ENCODE measurements at regions not wholly inside any gene's neighbourhood (a gene's known extent, or its start where the extent isn't known, plus 50 kb on each side); places are given as distances from the start of the nearest gene placed in this dataset.

DNA sequence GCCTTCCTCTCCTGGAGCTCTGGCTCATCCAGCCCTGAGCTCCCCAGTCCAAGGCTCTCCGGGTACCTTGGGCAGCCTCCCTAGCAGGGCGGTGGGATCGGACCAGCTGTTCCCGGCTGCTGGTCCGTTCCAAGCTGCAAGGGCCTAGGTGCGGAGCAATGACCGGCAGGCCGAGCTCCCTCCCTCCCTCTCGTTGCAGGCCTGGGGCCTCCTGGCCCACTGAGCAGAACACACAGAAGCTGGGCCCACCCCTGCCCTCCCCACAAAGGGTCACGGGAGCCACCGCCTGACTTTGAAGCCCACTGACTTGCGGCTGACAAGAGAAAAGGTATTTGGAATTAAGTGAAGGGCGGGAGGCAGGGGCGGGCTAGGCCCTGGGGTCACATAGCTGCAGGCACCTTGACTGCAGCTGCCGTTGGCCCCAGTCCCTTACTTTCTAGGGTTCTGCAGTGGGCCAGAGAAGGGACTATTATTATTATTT, 104.7 kb upstream of the IER5L start:
- 72% methylated on average over 13 of the region's 15 CpGs for WGBS
- H3K4ac ChIP-seq (ENCODE audit: low read depth in 1 of 2, low read length in 2 of 2), result peak overlapping the region in 1 of 2 experiments; percentile 46
- no peak overlapping the region for H3K23ac ChIP-seq (ENCODE audit: low read length in 2 of 2)
- H2BK12ac ChIP-seq (ENCODE audit: low read length in 2 of 2), result peak overlapping the region in 1 of 2 experiments; percentile 11
- H3K36me3 ChIP-seq (ENCODE audit: control insufficient read depth in 1 of 2, insufficient read depth in 2 of 2, low read depth in 1 of 2, low read length in 2 of 2), result no peaks in the 10 kb centered on the region
- H3K27ac ChIP-seq (ENCODE audit: low read length, poor library complexity, severe bottlenecking), result no peak overlapping the region
- no peak for DNase-seq
- no peak overlapping the region for H2BK5ac ChIP-seq (ENCODE audit: low read depth, low read length, poor library complexity, severe bottlenecking)
- H3K9ac ChIP-seq (ENCODE audit: low read length), result no peak overlapping the region
- no peaks in the 10 kb centered on the region for H3K9me3 ChIP-seq (ENCODE audit: control insufficient read depth, low read length)
- H2BK120ac ChIP-seq (ENCODE audit: low read depth, low read length), result no peak overlapping the region
- H3K79me1 ChIP-seq (replicated peaks; ENCODE audit: low read length, poor library complexity, severe bottlenecking), result no peaks in the 10 kb centered on the region
- H2BK15ac ChIP-seq (ENCODE audit: low read depth, poor library complexity, severe bottlenecking), result no peak overlapping the region
- no peak overlapping the region for H3K14ac ChIP-seq (ENCODE audit: low read length in 2 of 2)
- H3K4me2 ChIP-seq (ENCODE audit: low read length, poor library complexity, severe bottlenecking), result no peak overlapping the region
- H4K91ac ChIP-seq (ENCODE audit: low read length), result no peak overlapping the region
- H3K27me3 ChIP-seq (ENCODE audit: control insufficient read depth in 1 of 2, insufficient read depth in 1 of 2, low read length in 2 of 2), result no peaks in the 10 kb centered on the region
- H2AFZ ChIP-seq (ENCODE audit: low read depth, low read length), result no peak overlapping the region
- no peak overlapping the region for H4K8ac ChIP-seq (ENCODE audit: low read length)
- H3K18ac ChIP-seq (ENCODE audit: low read depth in 1 of 2, low read length in 2 of 2), result peak overlapping the region in 1 of 2 experiments; percentile 34
- no peak overlapping the region for H2AK5ac ChIP-seq (ENCODE audit: low read length, severe bottlenecking)
- peak overlapping the region in 1 of 2 experiments; percentile 15 for H3K4me3 ChIP-seq (ENCODE audit: insufficient read depth in 1 of 2, low read depth in 1 of 2, low read length in 2 of 2)
- peaks cover 25% of the 10 kb centered on the region for H3K4me1 ChIP-seq (ENCODE audit: control insufficient read depth, insufficient read depth, low read depth, low read length)

DNA sequence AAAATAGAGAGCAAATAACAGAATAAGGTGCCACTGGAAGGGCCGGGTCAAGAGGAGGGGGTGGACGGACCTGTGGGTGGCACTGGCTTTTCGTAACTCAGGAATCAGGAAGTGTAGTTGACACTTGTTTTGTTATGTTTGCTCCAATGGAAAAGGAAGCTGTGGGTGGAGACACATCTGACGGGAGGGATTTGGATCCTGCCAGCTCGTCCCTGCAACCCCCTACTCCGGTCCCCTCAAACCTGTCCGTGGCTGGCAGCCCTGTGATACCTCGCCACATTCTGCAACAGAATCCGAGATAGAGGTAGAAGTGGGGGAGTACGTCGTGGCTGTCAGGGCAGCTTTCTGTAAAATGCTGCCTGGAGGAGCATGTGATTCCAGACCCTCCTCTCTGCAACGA, 104.2 kb upstream of the IER5L start:
- Histone ChIP-seq H3K9me3 (ENCODE audit: control insufficient read depth, low read length) (no peaks in the 10 kb centered on the region), H3K4me1 (ENCODE audit: control insufficient read depth, insufficient read depth, low read depth, low read length) (peaks cover 25% of the 10 kb centered on the region), H3K9ac (ENCODE audit: low read length) (no peak overlapping the region), H2BK12ac (ENCODE audit: low read length in 2 of 2) (no peak overlapping the region), H3K27ac (ENCODE audit: low read length, poor library complexity, severe bottlenecking) (no peak overlapping the region), H4K91ac (ENCODE audit: low read length) (no peak overlapping the region), H2BK120ac (ENCODE audit: low read depth, low read length) (no peak overlapping the region), H2BK5ac (ENCODE audit: low read depth, low read length, poor library complexity, severe bottlenecking) (no peak overlapping the region), H3K36me3 (ENCODE audit: control insufficient read depth in 1 of 2, insufficient read depth in 2 of 2, low read depth in 1 of 2, low read length in 2 of 2) (no peaks in the 10 kb centered on the region), H3K79me1 (replicated peaks; ENCODE audit: low read length, poor library complexity, severe bottlenecking) (no peaks in the 10 kb centered on the region), H3K4ac (ENCODE audit: low read depth in 1 of 2, low read length in 2 of 2) (no peak overlapping the region), H2BK15ac (ENCODE audit: low read depth, poor library complexity, severe bottlenecking) (no peak overlapping the region), H2AFZ (ENCODE audit: low read depth, low read length) (no peak overlapping the region), H4K8ac (ENCODE audit: low read length) (no peak overlapping the region), H3K23ac (ENCODE audit: low read length in 2 of 2) (no peak overlapping the region), H3K4me2 (ENCODE audit: low read length, poor library complexity, severe bottlenecking) (no peak overlapping the region), H3K18ac (ENCODE audit: low read depth in 1 of 2, low read length in 2 of 2) (no peak overlapping the region), H2AK5ac (ENCODE audit: low read length, severe bottlenecking) (no peak overlapping the region), H3K14ac (ENCODE audit: low read length in 2 of 2) (no peak overlapping the region), H3K27me3 (ENCODE audit: control insufficient read depth in 1 of 2, insufficient read depth in 1 of 2, low read length in 2 of 2) (no peaks in the 10 kb centered on the region), H3K4me3 (ENCODE audit: insufficient read depth in 1 of 2, low read depth in 1 of 2, low read length in 2 of 2) (peak overlapping the region in 1 of 2 experiments; percentile 15)
- no peak for DNase-seq
- WGBS, result 73% methylated on average over 12 of the region's 12 CpGs

DNA sequence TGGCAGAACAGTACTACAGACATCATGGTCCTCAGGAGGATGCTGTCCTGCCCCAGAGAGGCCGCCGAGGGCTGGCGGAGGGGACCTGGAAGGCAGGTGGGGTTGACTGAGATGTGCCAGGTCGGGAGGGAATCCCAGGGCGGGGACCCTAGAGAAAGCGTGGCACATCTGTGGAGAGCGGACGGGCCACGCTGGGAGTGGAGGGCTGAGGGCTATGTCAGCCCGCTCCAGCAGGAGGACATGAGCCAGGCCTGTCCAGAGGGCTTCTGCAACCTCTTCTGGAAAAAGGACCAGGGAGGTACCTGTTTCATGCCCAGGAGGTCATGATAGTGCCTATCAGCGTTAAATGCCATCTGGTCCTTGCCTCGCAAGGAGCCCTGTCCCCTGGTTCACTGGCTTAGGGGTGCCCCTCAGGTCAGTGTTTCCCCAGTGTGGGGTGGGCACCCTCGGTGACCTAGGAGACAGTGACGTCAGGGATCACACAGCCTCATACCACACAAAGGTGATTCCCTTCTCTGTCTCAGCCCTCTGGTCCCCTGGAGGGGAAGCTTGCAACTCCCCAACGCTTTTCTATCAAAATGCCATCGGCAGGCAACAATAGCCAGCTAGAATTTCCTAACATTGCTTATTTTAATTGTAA, 103.6 kb upstream of the IER5L start:
- Histone ChIP-seq H3K14ac (ENCODE audit: low read length in 2 of 2) (no peak overlapping the region), H4K8ac (ENCODE audit: low read length) (no peak overlapping the region), H2BK15ac (ENCODE audit: low read depth, poor library complexity, severe bottlenecking) (no peak overlapping the region), H3K4me2 (ENCODE audit: low read length, poor library complexity, severe bottlenecking) (no peak overlapping the region), H3K9ac (ENCODE audit: low read length) (no peak overlapping the region), H3K27me3 (ENCODE audit: control insufficient read depth in 1 of 2, insufficient read depth in 1 of 2, low read length in 2 of 2) (no peaks in the 10 kb centered on the region), H3K4me3 (ENCODE audit: insufficient read depth in 1 of 2, low read depth in 1 of 2, low read length in 2 of 2) (no peak overlapping the region), H2BK5ac (ENCODE audit: low read depth, low read length, poor library complexity, severe bottlenecking) (no peak overlapping the region), H3K4me1 (ENCODE audit: control insufficient read depth, insufficient read depth, low read depth, low read length) (peaks cover 25% of the 10 kb centered on the region), H3K18ac (ENCODE audit: low read depth in 1 of 2, low read length in 2 of 2) (no peak overlapping the region), H3K23ac (ENCODE audit: low read length in 2 of 2) (no peak overlapping the region), H3K27ac (ENCODE audit: low read length, poor library complexity, severe bottlenecking) (no peak overlapping the region), H2AK5ac (ENCODE audit: low read length, severe bottlenecking) (no peak overlapping the region), H2AFZ (ENCODE audit: low read depth, low read length) (no peak overlapping the region), H2BK12ac (ENCODE audit: low read length in 2 of 2) (no peak overlapping the region), H3K4ac (ENCODE audit: low read depth in 1 of 2, low read length in 2 of 2) (no peak overlapping the region), H3K9me3 (ENCODE audit: control insufficient read depth, low read length) (no peaks in the 10 kb centered on the region), H4K91ac (ENCODE audit: low read length) (no peak overlapping the region), H3K79me1 (replicated peaks; ENCODE audit: low read length, poor library complexity, severe bottlenecking) (no peaks in the 10 kb centered on the region), H2BK120ac (ENCODE audit: low read depth, low read length) (no peak overlapping the region), H3K36me3 (ENCODE audit: control insufficient read depth in 1 of 2, insufficient read depth in 2 of 2, low read depth in 1 of 2, low read length in 2 of 2) (no peaks in the 10 kb centered on the region)
- 86% methylated on average over 16 of the region's 16 CpGs for WGBS
- DNase-seq, result no peak

DNA sequence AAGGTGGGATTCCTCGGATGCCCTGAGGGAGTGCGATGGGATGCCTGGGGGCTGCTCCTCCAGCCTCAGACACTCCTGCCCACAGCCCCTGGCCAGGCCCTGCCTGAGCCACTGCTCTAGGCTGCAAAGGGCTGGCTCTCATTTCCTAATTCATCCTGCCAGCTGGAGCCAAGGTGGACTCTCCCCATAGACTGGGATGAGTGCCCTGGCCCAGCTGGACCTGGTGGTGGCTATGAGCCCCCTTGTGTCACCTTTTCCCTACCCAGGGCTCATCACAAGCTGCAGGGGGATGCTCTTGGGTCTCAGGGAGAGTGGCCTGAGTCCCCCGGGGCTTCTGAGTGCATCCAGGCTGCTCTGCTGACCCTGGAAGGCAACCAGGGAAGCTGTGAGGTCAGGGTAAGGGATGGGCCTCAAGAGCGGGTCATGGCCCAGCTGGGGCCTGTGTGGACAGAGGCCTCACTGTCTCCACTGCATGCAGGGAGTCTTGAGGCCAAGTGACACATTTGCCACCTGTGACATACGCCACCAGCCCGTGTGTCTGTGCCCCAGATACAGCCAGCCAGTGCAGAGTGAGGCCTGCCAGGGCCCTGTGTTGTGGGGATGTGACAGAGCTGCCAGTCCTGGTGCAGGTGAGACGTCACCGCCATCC, 102.7 kb upstream of the IER5L start:
- Histone ChIP-seq H3K4ac (ENCODE audit: low read depth in 1 of 2, low read length in 2 of 2) (no peak overlapping the region), H3K18ac (ENCODE audit: low read depth in 1 of 2, low read length in 2 of 2) (peak overlapping the region; percentile 6 to 62), H4K91ac (ENCODE audit: low read length) (peak overlapping the region; percentile 70), H3K4me2 (ENCODE audit: low read length, poor library complexity, severe bottlenecking) (no peak overlapping the region), H2BK15ac (ENCODE audit: low read depth, poor library complexity, severe bottlenecking) (no peak overlapping the region), H3K4me1 (ENCODE audit: control insufficient read depth, insufficient read depth, low read depth, low read length) (peaks cover 30% of the 10 kb centered on the region), H2BK120ac (ENCODE audit: low read depth, low read length) (no peak overlapping the region), H3K9ac (ENCODE audit: low read length) (no peak overlapping the region), H3K79me1 (replicated peaks; ENCODE audit: low read length, poor library complexity, severe bottlenecking) (no peaks in the 10 kb centered on the region), H3K27me3 (ENCODE audit: control insufficient read depth in 1 of 2, insufficient read depth in 1 of 2, low read length in 2 of 2) (peaks cover 0 to 4% of the 10 kb centered on the region in 2 experiments), H3K14ac (ENCODE audit: low read length in 2 of 2) (peak overlapping the region in 1 of 2 experiments; percentile 80), H3K36me3 (ENCODE audit: control insufficient read depth in 1 of 2, insufficient read depth in 2 of 2, low read depth in 1 of 2, low read length in 2 of 2) (no peaks in the 10 kb centered on the region), H2BK12ac (ENCODE audit: low read length in 2 of 2) (peak overlapping the region in 1 of 2 experiments; percentile 7), H4K8ac (ENCODE audit: low read length) (no peak overlapping the region), H3K27ac (ENCODE audit: low read length, poor library complexity, severe bottlenecking) (no peak overlapping the region), H3K4me3 (ENCODE audit: insufficient read depth in 1 of 2, low read depth in 1 of 2, low read length in 2 of 2) (no peak overlapping the region), H2AK5ac (ENCODE audit: low read length, severe bottlenecking) (peak overlapping the region; percentile 41), H3K23ac (ENCODE audit: low read length in 2 of 2) (no peak overlapping the region), H2AFZ (ENCODE audit: low read depth, low read length) (no peak overlapping the region), H2BK5ac (ENCODE audit: low read depth, low read length, poor library complexity, severe bottlenecking) (no peak overlapping the region), H3K9me3 (ENCODE audit: control insufficient read depth, low read length) (no peaks in the 10 kb centered on the region)
- WGBS, result 88% methylated on average over 8 of the region's 8 CpGs
- no peak for DNase-seq

All from mesenchymal stem cell (in vitro differentiated cells and primary cell).